Caco-2 (cell line): ENCODE measurements at regions not wholly inside any gene's neighbourhood (a gene's known extent, or its start where the extent isn't known, plus 50 kb on each side); places are given as distances from the start of the nearest gene placed in this dataset.

Source experiments
- BruUV-seq: library from RNA; stranded (reverse); fragments of 400-500 nt; replicated peaks from 2 replicates; lab custom pipeline; 2021; lab: Mats Ljungman, UMichigan
- CTCF ChIA-PET: fragments of 300-600 bp; sonication (Branson Sonifier 250); formaldehyde crosslinking; loops from one replicate; lab custom pipeline; 2022; ENCODE audit warnings: antibody characterized with exemption; lab: Charles Lee
- POLR2A ChIA-PET: fragments of 300-600 bp; sonication (Branson Sonifier 250); formaldehyde crosslinking; loops from one replicate; lab custom pipeline; 2022; ENCODE audit warnings: antibody characterized with exemption; lab: Charles Lee
- DNase-seq, 2 experiments: peaks; one replicate each; pipeline versions ENCODE4 v3.0.0 to v3.0.0-alpha.2; 2020 to 2022
- H3K27me3 ChIP-seq: replicated peaks from 2 replicates; pipeline ENCODE4 v1.6.0; 2011; ENCODE audit warnings: low read length; ENCODE audit not compliant: control insufficient read depth, insufficient read depth
- H3K36me3 ChIP-seq: 2 replicates; pipeline ENCODE4 v1.5.1; 2011; ENCODE audit warnings: low read length; ENCODE audit not compliant: control insufficient read depth, insufficient read depth
- H3K4me1 ChIP-seq: fragments of 250-450 bp; sonication (Bioruptor Pico); 2 replicates; pipeline ENCODE4 v1.5.1; 2020; ENCODE audit warnings: mild to moderate bottlenecking
- H3K4me3 ChIP-seq: 2 replicates; pipeline ENCODE4 v1.5.1; 2011; ENCODE audit warnings: low read depth, mild to moderate bottlenecking, control low read depth, low read length
- H3K9me3 ChIP-seq: fragments of 250-450 bp; sonication (Bioruptor Pico); 2 replicates; pipeline ENCODE4 v1.5.1; 2020; ENCODE audit warnings: mild to moderate bottlenecking, moderate library complexity
- H3K27ac Mint-ChIP-seq: one replicate; pipeline ENCODE4 v1.8.0; 2022; ENCODE audit warnings: mixed read lengths; ENCODE audit not compliant: unreplicated experiment
- H3K27me3 Mint-ChIP-seq: one replicate; pipeline ENCODE4 v1.8.0; 2022; ENCODE audit warnings: mixed read lengths; ENCODE audit not compliant: insufficient read depth, unreplicated experiment
- H3K36me3 Mint-ChIP-seq: one replicate; pipeline ENCODE4 v1.8.0; 2022; ENCODE audit warnings: mild to moderate bottlenecking, mixed read lengths; ENCODE audit not compliant: insufficient read depth, unreplicated experiment
- H3K4me1 Mint-ChIP-seq: one replicate; pipeline ENCODE4 v1.8.0; 2022; ENCODE audit warnings: low read depth, mixed read lengths; ENCODE audit not compliant: unreplicated experiment
- H3K4me3 Mint-ChIP-seq: one replicate; pipeline ENCODE4 v1.8.0; 2022; ENCODE audit warnings: mild to moderate bottlenecking, moderate library complexity, mixed read lengths; ENCODE audit not compliant: unreplicated experiment
- H3K9me3 Mint-ChIP-seq: one replicate; pipeline ENCODE4 v1.8.0; 2022; ENCODE audit warnings: mixed read lengths; ENCODE audit not compliant: unreplicated experiment
- intact Hi-C: fragments of 100-400 bp; cut with micrococcal nuclease; formaldehyde crosslinking; loops from one replicate; pipeline ENCODE4 v1.10.0; 2022; ENCODE audit not compliant: unreplicated experiment
- TF ChIP-seq, protein P1 (sequence below), 2 experiments: fragments of 200-600 bp in 1 of 2; IDR thresholded peaks; 1 replicate in 1 of 2; 2 replicates in 1 of 2; pipeline versions ENCODE4 v1.5.1 to v1.8.0; 2011 to 2022; ENCODE audit warnings: antibody characterized with exemption in 1 of 2, control low read depth in 1 of 2, inconsistent platforms in 1 of 2, low read depth in 1 of 2, low read length in 1 of 2, mild to moderate bottlenecking in 1 of 2, moderate library complexity in 1 of 2; ENCODE audit not compliant: insufficient read depth in 1 of 2, severe bottlenecking in 1 of 2, unreplicated experiment in 1 of 2

DNA sequence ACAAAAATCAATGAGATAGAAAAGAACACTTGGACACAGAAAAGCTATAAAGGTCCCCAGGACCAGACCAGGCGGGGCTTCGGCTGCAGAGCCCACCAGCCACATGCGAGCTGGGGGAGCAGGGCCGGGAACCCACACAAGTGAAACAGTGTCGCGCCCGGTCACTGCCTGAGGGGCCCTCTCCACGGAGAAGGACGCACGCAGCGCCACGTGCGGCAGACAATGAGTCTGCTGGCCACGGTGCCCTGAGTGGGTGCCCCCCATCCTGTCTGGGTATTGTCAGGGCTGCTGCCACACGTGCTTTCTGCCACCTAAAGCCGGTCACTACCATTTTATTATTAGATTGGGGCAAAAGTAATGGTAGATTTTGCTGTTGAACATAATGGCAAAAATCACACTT lies 207.9 kb upstream of the HDAC4 start:
- intact Hi-C loops: no loop called here
- no peaks in the 10 kb centered on the region for H3K36me3 ChIP-seq
- no peak overlapping the region for H3K4me3 Mint-ChIP-seq
- H3K4me3 ChIP-seq: no peak overlapping the region
- peaks cover 3% of the 10 kb centered on the region for H3K27me3 Mint-ChIP-seq
- BruUV-seq: no TSS peak
- no peaks in the 10 kb centered on the region for H3K9me3 ChIP-seq
- no peak overlapping the region for H3K27ac Mint-ChIP-seq
- no peaks in the 10 kb centered on the region for H3K27me3 ChIP-seq
- no peaks in the 10 kb centered on the region for H3K9me3 Mint-ChIP-seq
- TF ChIP-seq, protein P1, sequence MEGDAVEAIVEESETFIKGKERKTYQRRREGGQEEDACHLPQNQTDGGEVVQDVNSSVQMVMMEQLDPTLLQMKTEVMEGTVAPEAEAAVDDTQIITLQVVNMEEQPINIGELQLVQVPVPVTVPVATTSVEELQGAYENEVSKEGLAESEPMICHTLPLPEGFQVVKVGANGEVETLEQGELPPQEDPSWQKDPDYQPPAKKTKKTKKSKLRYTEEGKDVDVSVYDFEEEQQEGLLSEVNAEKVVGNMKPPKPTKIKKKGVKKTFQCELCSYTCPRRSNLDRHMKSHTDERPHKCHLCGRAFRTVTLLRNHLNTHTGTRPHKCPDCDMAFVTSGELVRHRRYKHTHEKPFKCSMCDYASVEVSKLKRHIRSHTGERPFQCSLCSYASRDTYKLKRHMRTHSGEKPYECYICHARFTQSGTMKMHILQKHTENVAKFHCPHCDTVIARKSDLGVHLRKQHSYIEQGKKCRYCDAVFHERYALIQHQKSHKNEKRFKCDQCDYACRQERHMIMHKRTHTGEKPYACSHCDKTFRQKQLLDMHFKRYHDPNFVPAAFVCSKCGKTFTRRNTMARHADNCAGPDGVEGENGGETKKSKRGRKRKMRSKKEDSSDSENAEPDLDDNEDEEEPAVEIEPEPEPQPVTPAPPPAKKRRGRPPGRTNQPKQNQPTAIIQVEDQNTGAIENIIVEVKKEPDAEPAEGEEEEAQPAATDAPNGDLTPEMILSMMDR (IDR thresholded peaks at IDR 0.05; ENCODE audit: insufficient read depth in 1 of 2, low read depth in 1 of 2, low read length in 1 of 2, severe bottlenecking in 1 of 2, unreplicated experiment in 1 of 2): no peak
- no peak for DNase-seq
- CTCF ChIA-PET: no interaction called here
- H3K36me3 Mint-ChIP-seq: no peaks in the 10 kb centered on the region
- H3K4me1 ChIP-seq: no peaks in the 10 kb centered on the region
- POLR2A ChIA-PET: no interaction called here
- no peaks in the 10 kb centered on the region for H3K4me1 Mint-ChIP-seq

DNA sequence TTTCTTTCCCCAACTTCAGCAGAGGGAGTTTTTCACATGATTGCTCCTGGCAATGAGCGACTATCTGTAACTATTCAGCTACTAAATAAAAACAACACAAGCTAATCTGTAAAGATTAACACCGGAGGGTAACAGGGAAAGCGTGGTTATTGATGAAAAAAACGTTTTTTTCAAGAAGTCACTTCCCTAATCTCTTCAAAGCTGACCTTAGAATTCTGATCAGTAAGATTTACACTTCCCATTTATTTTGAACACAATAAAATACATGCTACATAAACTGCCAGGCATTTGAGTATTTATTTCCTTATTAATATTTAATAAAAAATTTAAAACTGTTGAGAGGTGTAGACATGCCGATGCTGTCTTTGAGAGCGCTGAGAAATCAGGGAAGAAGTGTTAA lies 207.4 kb upstream of the HDAC4 start:
- Histone ChIP-seq H3K4me1 (no peaks in the 10 kb centered on the region), H3K36me3 (no peaks in the 10 kb centered on the region), H3K4me3 (no peak overlapping the region), H3K27me3 (no peaks in the 10 kb centered on the region), H3K9me3 (no peaks in the 10 kb centered on the region)
- Mint-ChIP-seq H3K4me1 (no peaks in the 10 kb centered on the region), H3K27me3 (peaks cover 3% of the 10 kb centered on the region), H3K4me3 (no peak overlapping the region), H3K27ac (no peak overlapping the region), H3K9me3 (no peaks in the 10 kb centered on the region), H3K36me3 (no peaks in the 10 kb centered on the region)
- POLR2A ChIA-PET: no interaction called here
- DNase-seq: no peak
- intact Hi-C loops: no loop called here
- no TSS peak for BruUV-seq
- TF ChIP-seq, protein P1 (IDR thresholded peaks at IDR 0.05; ENCODE audit: insufficient read depth in 1 of 2, low read depth in 1 of 2, low read length in 1 of 2, severe bottlenecking in 1 of 2, unreplicated experiment in 1 of 2): no peak
- CTCF ChIA-PET: no interaction called here

DNA sequence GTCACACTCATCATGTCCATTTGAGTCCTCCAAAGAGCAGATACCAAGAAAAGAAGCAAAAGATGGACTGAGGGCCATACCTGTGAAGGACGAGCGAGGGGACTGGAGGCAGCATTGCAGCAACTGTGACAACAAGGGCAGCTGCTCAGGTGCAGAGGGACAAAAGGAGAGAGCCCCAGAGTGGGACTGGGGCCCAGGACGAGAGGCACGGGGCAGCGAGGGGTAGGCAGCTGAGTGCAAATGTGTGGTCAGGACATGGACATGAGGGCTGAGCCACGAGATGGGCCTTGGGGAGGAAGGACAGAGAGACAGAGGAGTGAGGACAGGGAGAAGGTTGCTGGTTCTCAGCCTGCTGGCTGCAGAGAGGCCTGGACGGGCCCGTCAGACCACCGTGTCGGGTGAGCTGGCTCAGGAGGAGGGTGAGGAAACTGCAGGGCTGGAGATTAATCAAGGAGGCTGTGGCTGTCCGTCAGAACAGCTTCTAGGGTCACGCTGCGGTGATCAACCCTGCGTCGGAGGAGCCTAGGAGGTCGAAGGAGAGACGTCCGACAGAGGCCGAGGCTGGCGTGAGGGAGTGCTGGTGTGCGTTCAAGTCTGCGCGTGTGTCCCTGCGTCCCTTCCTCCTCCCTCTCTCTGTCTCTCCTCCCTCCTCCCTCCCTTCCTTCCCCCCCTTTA lies 206.8 kb upstream of the HDAC4 start:
- no peak overlapping the region for H3K4me3 ChIP-seq
- no peaks in the 10 kb centered on the region for H3K4me1 Mint-ChIP-seq
- no TSS peak for BruUV-seq
- no peaks in the 10 kb centered on the region for H3K9me3 Mint-ChIP-seq
- CTCF ChIA-PET: no interaction called here
- H3K36me3 Mint-ChIP-seq: no peaks in the 10 kb centered on the region
- peaks cover 3% of the 10 kb centered on the region for H3K27me3 Mint-ChIP-seq
- intact Hi-C loops: no loop called here
- no peak overlapping the region for H3K4me3 Mint-ChIP-seq
- no peaks in the 10 kb centered on the region for H3K9me3 ChIP-seq
- TF ChIP-seq, protein P1 (IDR thresholded peaks at IDR 0.05; ENCODE audit: insufficient read depth in 1 of 2, low read depth in 1 of 2, low read length in 1 of 2, severe bottlenecking in 1 of 2, unreplicated experiment in 1 of 2): no peak
- no peaks in the 10 kb centered on the region for H3K27me3 ChIP-seq
- no peaks in the 10 kb centered on the region for H3K4me1 ChIP-seq
- no peak overlapping the region for H3K27ac Mint-ChIP-seq
- POLR2A ChIA-PET: no interaction called here
- H3K36me3 ChIP-seq: no peaks in the 10 kb centered on the region
- no peak for DNase-seq
